ENCODE measurements at regions not wholly inside any gene's neighbourhood (a gene's known extent, or its start where the extent isn't known, plus 50 kb on each side); places are given as distances from the start of the nearest gene placed in this dataset.
"Not testable (repeated sequence)": the region's sequence is repeated elsewhere in the genome, so short reads cannot be mapped to it uniquely, and the experiment has no call there.

DNA sequence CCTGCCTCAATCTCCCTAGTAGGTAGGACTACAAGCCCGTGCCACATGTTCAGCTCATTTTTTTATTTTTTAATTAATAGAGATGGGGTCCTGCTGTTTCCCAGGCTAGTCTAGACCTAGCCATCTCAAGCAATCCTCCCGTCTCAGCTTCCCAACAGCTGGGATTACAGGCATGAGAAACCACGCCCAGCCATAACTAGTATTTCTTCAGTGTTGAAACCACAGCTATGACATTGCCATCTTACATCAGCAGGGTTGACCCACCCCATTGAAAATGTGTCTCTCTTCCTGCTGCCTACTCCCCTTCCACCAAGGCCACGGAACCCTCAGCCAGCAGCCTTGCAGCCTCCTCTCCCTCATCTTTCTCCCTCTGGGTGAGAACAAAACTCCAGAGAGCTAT, 62.1 kb upstream of the ZNF746 start:
- no peak for TF ChIP-seq POLR2AphosphoS5 (IDR thresholded peaks at IDR 0.05; ENCODE audit: low read depth, low read length)
- no peak for TF ChIP-seq TAF1 (IDR thresholded peaks at IDR 0.05; ENCODE audit: low read depth, low read length)
- TF ChIP-seq POLR2A (IDR thresholded peaks at IDR 0.05; ENCODE audit: low read depth, low read length), result no peak
- no peak for TF ChIP-seq POU2F2 (IDR thresholded peaks at IDR 0.05; ENCODE audit: low read depth, low read length)
- no peak for TF ChIP-seq SPI1 (IDR thresholded peaks at IDR 0.05; ENCODE audit: low read depth, low read length)
- no peak for TF ChIP-seq PAX5 (IDR thresholded peaks at IDR 0.05; ENCODE audit: insufficient read depth, low read length, severe bottlenecking)
- DNase-seq (ENCODE audit: insufficient read length, low spot score) (no peak), FAIRE-seq (no peak)

DNA sequence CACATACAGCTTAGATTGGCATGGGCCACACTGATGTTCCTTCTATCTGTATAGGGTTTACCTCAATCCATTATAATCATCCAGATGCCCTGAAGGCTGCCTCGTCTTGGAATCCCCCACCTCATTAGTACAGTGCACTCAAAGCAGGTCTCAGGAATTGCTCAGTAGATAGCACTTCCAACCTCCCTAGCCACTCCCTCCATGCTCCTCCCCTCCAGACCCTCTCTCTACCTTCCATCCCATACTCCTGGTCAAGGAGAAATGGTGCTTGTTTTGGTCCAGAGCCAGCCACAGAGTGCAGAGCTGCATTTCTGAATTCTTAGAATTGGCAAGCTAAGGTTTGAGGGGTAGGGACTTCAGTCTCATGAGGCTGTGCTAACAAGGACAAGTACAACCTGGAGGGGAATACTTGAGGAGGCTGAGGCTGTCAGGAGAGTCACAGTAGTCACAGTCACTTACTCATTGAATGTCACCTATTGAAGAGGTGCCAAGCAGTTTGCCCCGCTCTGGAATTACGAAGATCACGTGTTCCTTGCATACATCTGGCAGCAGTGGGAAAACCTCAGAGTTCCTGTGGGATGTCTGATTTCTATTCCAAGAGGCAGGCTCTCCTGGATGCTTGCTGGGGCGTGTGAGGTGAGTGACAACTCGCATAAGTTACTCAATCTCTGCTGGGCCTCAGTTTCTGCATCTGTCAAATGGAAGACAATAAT, 60.7 kb upstream of the ZNF746 start:
- DNase-seq (ENCODE audit: insufficient read length, low spot score) (no peak), FAIRE-seq (no peak)
- TF ChIP-seq POLR2AphosphoS5 (IDR thresholded peaks at IDR 0.05; ENCODE audit: low read depth, low read length) (no peak), SPI1 (IDR thresholded peaks at IDR 0.05; ENCODE audit: low read depth, low read length) (no peak), POU2F2 (IDR thresholded peaks at IDR 0.05; ENCODE audit: low read depth, low read length) (no peak), POLR2A (IDR thresholded peaks at IDR 0.05; ENCODE audit: low read depth, low read length) (no peak), TAF1 (IDR thresholded peaks at IDR 0.05; ENCODE audit: low read depth, low read length) (no peak), PAX5 (IDR thresholded peaks at IDR 0.05; ENCODE audit: insufficient read depth, low read length, severe bottlenecking) (no peak)

DNA sequence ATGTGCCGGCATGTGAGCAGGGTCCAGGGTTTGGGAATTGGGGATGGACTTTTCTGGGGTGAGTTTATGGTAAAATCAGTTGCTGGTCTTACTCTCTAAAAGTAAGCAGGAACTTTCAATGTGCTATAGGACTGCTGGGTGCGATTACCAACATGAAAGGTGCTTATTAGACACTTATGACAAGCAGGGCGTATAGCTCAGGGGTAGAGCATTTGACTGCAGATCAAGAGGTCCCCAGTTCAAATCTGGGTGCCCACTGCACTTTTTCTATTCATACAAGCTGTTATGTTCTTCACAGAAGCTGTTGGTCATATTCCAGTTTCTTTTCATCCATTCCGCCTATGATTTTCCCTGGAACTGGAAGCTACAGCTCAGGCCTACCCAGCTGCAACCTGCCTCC, 58.9 kb upstream of the ZNF746 start:
- FAIRE-seq; DNase-seq (ENCODE audit: insufficient read length, low spot score): not testable (repeated sequence)

DNA sequence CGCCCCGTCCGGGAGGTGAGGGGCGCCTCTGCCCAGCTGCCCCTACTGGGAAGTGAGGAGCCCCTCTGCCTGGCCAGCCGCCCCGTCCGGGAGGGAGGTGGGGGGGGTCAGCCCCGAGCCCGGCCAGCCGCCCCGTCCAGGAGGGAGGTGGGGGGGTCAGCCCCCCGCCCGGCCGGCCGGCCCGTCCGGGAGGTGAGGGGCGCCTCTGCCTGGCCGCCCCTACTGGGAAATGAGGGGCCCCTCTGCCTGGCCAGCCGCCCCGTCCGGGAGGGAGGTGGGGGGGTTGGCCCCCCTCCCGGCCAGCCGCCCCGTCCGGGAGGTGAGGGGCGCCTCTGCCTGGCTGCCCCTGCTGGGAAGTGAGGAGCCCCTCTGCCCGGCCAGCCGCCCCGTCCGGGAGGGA, 57.2 kb upstream of the ZNF746 start:
- not testable (repeated sequence) for DNase-seq (ENCODE audit: insufficient read length, low spot score); FAIRE-seq

DNA sequence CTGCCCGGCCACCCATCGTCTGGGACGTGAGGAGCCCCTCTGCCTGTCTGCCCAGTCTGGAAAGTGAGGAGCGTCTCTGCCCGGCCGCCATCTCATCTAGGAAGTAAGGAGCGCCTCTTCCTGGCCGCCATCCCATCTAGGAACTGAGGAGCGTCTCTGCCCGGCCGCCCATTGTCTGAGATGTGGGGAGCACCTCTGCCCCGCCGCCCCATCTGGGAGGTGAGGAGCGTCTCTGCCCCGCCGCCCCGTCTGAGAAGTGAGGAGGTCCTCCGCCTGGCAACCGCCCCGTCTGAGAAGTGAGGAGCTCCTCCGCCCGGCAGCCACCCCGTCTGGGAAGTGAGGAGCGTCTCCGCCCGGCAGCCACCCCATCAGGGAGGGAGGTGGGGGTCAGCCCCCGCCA, 56.4 kb upstream of the ZNF746 start:
- FAIRE-seq; DNase-seq (ENCODE audit: insufficient read length, low spot score): not testable (repeated sequence)

DNA sequence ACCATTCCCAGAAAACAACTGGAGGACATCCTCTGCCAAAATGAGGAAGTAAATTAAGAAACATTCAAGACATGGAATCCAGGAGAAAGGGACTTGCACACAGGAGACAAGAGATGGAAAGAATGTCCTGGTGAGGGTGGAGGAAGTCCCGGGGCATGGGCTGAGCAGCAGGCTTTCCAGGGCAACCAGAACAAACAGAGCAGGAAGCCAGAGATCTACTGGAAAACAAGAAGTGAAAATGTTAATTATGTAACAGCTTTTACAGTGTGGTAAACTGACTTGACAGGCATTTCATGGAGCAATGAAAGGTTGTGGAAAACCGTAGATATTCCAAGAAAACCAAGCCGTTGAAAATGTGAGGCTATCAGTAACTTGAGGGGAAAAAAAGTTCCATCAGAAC, 55.2 kb upstream of the ZNF746 start:
- no peak for DNase-seq (ENCODE audit: insufficient read length, low spot score)
- FAIRE-seq, result no peak
- TF ChIP-seq TAF1 (IDR thresholded peaks at IDR 0.05; ENCODE audit: low read depth, low read length) (no peak), POLR2AphosphoS5 (IDR thresholded peaks at IDR 0.05; ENCODE audit: low read depth, low read length) (no peak), PAX5 (IDR thresholded peaks at IDR 0.05; ENCODE audit: insufficient read depth, low read length, severe bottlenecking) (no peak), SPI1 (IDR thresholded peaks at IDR 0.05; ENCODE audit: low read depth, low read length) (no peak), POU2F2 (IDR thresholded peaks at IDR 0.05; ENCODE audit: low read depth, low read length) (no peak), POLR2A (IDR thresholded peaks at IDR 0.05; ENCODE audit: low read depth, low read length) (no peak)

Measured in GM12891 (cell line).